Activated naive CD8-positive, alpha-beta T cell treated with anti-CD3 and anti-CD28 coated beads, Interleukin-2, amount 50 U/mL, for 24 hours (primary cell): ENCODE measurements at regions not wholly inside any gene's neighbourhood (a gene's known extent, or its start where the extent isn't known, plus 50 kb on each side); places are given as distances from the start of the nearest gene placed in this dataset.

Experiments
- ATAC-seq: fragments of 150-1000 bp; cut with Tn5 transposase; one replicate; pipeline ENCODE4 v1.10.0; 2021
- DNase-seq: peaks from one replicate; pipeline ENCODE4 v3.0.0; 2021
- H3K27ac Mint-ChIP-seq: one replicate; pipeline ENCODE4 v1.8.0; 2021; ENCODE audit warnings: mild to moderate bottlenecking, mixed read lengths
- H3K27me3 Mint-ChIP-seq: one replicate; pipeline ENCODE4 v1.8.0; 2021; ENCODE audit warnings: mixed read lengths
- H3K36me3 Mint-ChIP-seq: one replicate; pipeline ENCODE4 v1.8.0; 2021; ENCODE audit warnings: low read depth, mixed read lengths
- H3K4me1 Mint-ChIP-seq: one replicate; pipeline ENCODE4 v1.8.0; 2021; ENCODE audit warnings: mixed read lengths
- H3K4me3 Mint-ChIP-seq: one replicate; pipeline ENCODE4 v1.8.0; 2021; ENCODE audit warnings: mild to moderate bottlenecking, moderate library complexity, mixed read lengths
- H3K9me3 Mint-ChIP-seq: one replicate; pipeline ENCODE4 v1.8.0; 2021; ENCODE audit warnings: mixed read lengths

GRCh38 chr13:109644069-109644750, 142.2 kb downstream of the IRS2 start:
- Mint-ChIP-seq H3K36me3 (peaks cover 5% of the 10 kb centered on the region), H3K4me3 (no peak overlapping the region), H3K9me3 (peaks cover 19% of the 10 kb centered on the region), H3K4me1 (no peaks in the 10 kb centered on the region), H3K27ac (no peak overlapping the region), H3K27me3 (peaks cover 3% of the 10 kb centered on the region)
- ATAC-seq (no peak), DNase-seq (no peak)

- H3K27me3 Mint-ChIP-seq = peaks cover 3% of the 10 kb centered on the region
- DNase-seq = no peak
- peaks cover 8% of the 10 kb centered on the region for H3K36me3 Mint-ChIP-seq
- H3K9me3 Mint-ChIP-seq = peaks cover 28% of the 10 kb centered on the region
- H3K4me1 Mint-ChIP-seq = no peaks in the 10 kb centered on the region
- ATAC-seq = no peak
- H3K4me3 Mint-ChIP-seq = no peak overlapping the region
- H3K27ac Mint-ChIP-seq = no peak overlapping the region
Observed at GRCh38 chr13:109642358-109642757, 144.0 kb downstream of the IRS2 start.

GRCh38 chr13:109636736-109637135, 149.6 kb downstream of the IRS2 start:
- Mint-ChIP-seq H3K27me3 (peaks cover 5% of the 10 kb centered on the region), H3K27ac (no peak overlapping the region), H3K36me3 (peaks cover 11% of the 10 kb centered on the region), H3K4me1 (no peaks in the 10 kb centered on the region), H3K4me3 (no peak overlapping the region), H3K9me3 (peaks cover 38% of the 10 kb centered on the region)
- no peak for ATAC-seq
- DNase-seq = no peak

- ATAC-seq (no peak), DNase-seq (no peak)
- H3K27me3 Mint-ChIP-seq = peaks cover 9% of the 10 kb centered on the region
- H3K9me3 Mint-ChIP-seq = peaks cover 17% of the 10 kb centered on the region
- H3K36me3 Mint-ChIP-seq = peaks cover 2% of the 10 kb centered on the region
- H3K27ac Mint-ChIP-seq = no peak overlapping the region
- no peaks in the 10 kb centered on the region for H3K4me1 Mint-ChIP-seq
- no peak overlapping the region for H3K4me3 Mint-ChIP-seq
Observed at GRCh38 chr13:109631069-109631468, 155.3 kb downstream of the IRS2 start.

GRCh38 chr13:109630271-109630670, 156.1 kb downstream of the IRS2 start:
- ATAC-seq (no peak), DNase-seq (no peak)
- Mint-ChIP-seq H3K9me3 (peaks cover 17% of the 10 kb centered on the region), H3K4me1 (no peaks in the 10 kb centered on the region), H3K36me3 (peaks cover 2% of the 10 kb centered on the region), H3K27me3 (peaks cover 9% of the 10 kb centered on the region), H3K27ac (no peak overlapping the region), H3K4me3 (no peak overlapping the region)

- H3K4me1 Mint-ChIP-seq = no peaks in the 10 kb centered on the region
- no peak overlapping the region for H3K27ac Mint-ChIP-seq
- peaks cover 6% of the 10 kb centered on the region for H3K27me3 Mint-ChIP-seq
- ATAC-seq (no peak), DNase-seq (no peak)
- peaks cover 11% of the 10 kb centered on the region for H3K9me3 Mint-ChIP-seq
- no peak overlapping the region for H3K4me3 Mint-ChIP-seq
- peaks cover 2% of the 10 kb centered on the region for H3K36me3 Mint-ChIP-seq
Observed at GRCh38 chr13:109629737-109630136, 156.6 kb downstream of the IRS2 start.

- no peak overlapping the region for H3K27ac Mint-ChIP-seq
- H3K4me3 Mint-ChIP-seq = no peak overlapping the region
- H3K4me1 Mint-ChIP-seq = no peaks in the 10 kb centered on the region
- peaks cover 10% of the 10 kb centered on the region for H3K9me3 Mint-ChIP-seq
- no peak for DNase-seq
- ATAC-seq = no peak
- H3K36me3 Mint-ChIP-seq = peaks cover 2% of the 10 kb centered on the region
- H3K27me3 Mint-ChIP-seq = peaks cover 6% of the 10 kb centered on the region
Observed at GRCh38 chr13:109628251-109628699, 158.1 kb downstream of the IRS2 start.

GRCh38 chr13:109627649-109628048, 158.7 kb downstream of the IRS2 start:
- no peak for DNase-seq
- Mint-ChIP-seq H3K4me1 (no peaks in the 10 kb centered on the region), H3K27me3 (peaks cover 3% of the 10 kb centered on the region), H3K9me3 (peaks cover 5% of the 10 kb centered on the region), H3K4me3 (no peak overlapping the region), H3K27ac (no peak overlapping the region), H3K36me3 (no peaks in the 10 kb centered on the region)
- ATAC-seq = no peak

GRCh38 chr13:109626386-109627171, 159.8 kb downstream of the IRS2 start:
- no peak overlapping the region for H3K4me3 Mint-ChIP-seq
- peaks cover 2% of the 10 kb centered on the region for H3K27me3 Mint-ChIP-seq
- H3K27ac Mint-ChIP-seq = no peak overlapping the region
- no peaks in the 10 kb centered on the region for H3K4me1 Mint-ChIP-seq
- H3K36me3 Mint-ChIP-seq = no peaks in the 10 kb centered on the region
- no peak for DNase-seq
- no peak for ATAC-seq
- peaks cover 3% of the 10 kb centered on the region for H3K9me3 Mint-ChIP-seq

- no peaks in the 10 kb centered on the region for H3K36me3 Mint-ChIP-seq
Observed at GRCh38 chr13:109625156-109625555, 161.2 kb downstream of the IRS2 start.

GRCh38 chr13:109622006-109622405, 164.4 kb downstream of the IRS2 start:
- Mint-ChIP-seq H3K27me3 (no peaks in the 10 kb centered on the region), H3K4me1 (no peaks in the 10 kb centered on the region), H3K27ac (no peak overlapping the region), H3K4me3 (no peak overlapping the region), H3K9me3 (no peaks in the 10 kb centered on the region), H3K36me3 (no peaks in the 10 kb centered on the region)
- no peak for ATAC-seq
- no peak for DNase-seq

More at GRCh38 chr13:109625156-109625555, 161.2 kb downstream of the IRS2 start:
- no peaks in the 10 kb centered on the region for H3K4me1 Mint-ChIP-seq
- no peaks in the 10 kb centered on the region for H3K9me3 Mint-ChIP-seq
- ATAC-seq (no peak), DNase-seq (no peak)
- H3K27ac Mint-ChIP-seq = no peak overlapping the region
- H3K4me3 Mint-ChIP-seq = no peak overlapping the region
- H3K27me3 Mint-ChIP-seq = no peaks in the 10 kb centered on the region

- ATAC-seq (no peak), DNase-seq (no peak)
- Mint-ChIP-seq H3K27me3 (no peaks in the 10 kb centered on the region), H3K9me3 (no peaks in the 10 kb centered on the region), H3K27ac (no peak overlapping the region), H3K4me3 (no peak overlapping the region), H3K4me1 (no peaks in the 10 kb centered on the region), H3K36me3 (no peaks in the 10 kb centered on the region)
Observed at GRCh38 chr13:109615721-109616420, 170.5 kb downstream of the IRS2 start.

- Mint-ChIP-seq H3K27ac (no peak overlapping the region), H3K4me1 (no peaks in the 10 kb centered on the region), H3K9me3 (peaks cover 2% of the 10 kb centered on the region), H3K36me3 (no peaks in the 10 kb centered on the region), H3K27me3 (no peaks in the 10 kb centered on the region), H3K4me3 (no peak overlapping the region)
- ATAC-seq (no peak), DNase-seq (no peak)
Observed at GRCh38 chr13:109611912-109612691, 174.3 kb downstream of the IRS2 start.

GRCh38 chr13:109610517-109610916, 175.9 kb downstream of the IRS2 start:
- Mint-ChIP-seq H3K4me1 (no peaks in the 10 kb centered on the region), H3K36me3 (no peaks in the 10 kb centered on the region), H3K9me3 (peaks cover 3% of the 10 kb centered on the region), H3K27me3 (no peaks in the 10 kb centered on the region), H3K4me3 (no peak overlapping the region), H3K27ac (no peak overlapping the region)
- DNase-seq (peak; percentile 12), ATAC-seq (no peak)
